Keratinocyte (primary cell): ENCODE measurements at regions not wholly inside any gene's neighbourhood (a gene's known extent, or its start where the extent isn't known, plus 50 kb on each side); places are given as distances from the start of the nearest gene placed in this dataset.

ENCODE experiments used
- DNase-seq: peaks from one replicate; pipeline ENCODE4 v3.0.0-alpha.2; 2011; ENCODE audit warnings: low read depth, missing footprints, low spot score
- FAIRE-seq: peaks from 2 replicates; lab custom pipeline; 2011; peaks lifted over from hg19 to GRCh38; lab: Jason Lieb, UNC
- H2AFZ ChIP-seq: 2 replicates; pipeline ENCODE4 v1.6.0; 2012; ENCODE audit warnings: low read length, control low read depth, inconsistent platforms; ENCODE audit not compliant: control insufficient read depth
- H3K27ac ChIP-seq: 2 replicates; pipeline ENCODE4 v1.5.1; 2011; ENCODE audit warnings: low read length; ENCODE audit not compliant: control insufficient read depth, insufficient read depth
- H3K27me3 ChIP-seq: 3 replicates; pipeline ENCODE4 v1.6.0; 2011; ENCODE audit warnings: low read length; ENCODE audit not compliant: control insufficient read depth, insufficient read depth; ENCODE audit errors: extremely low read depth
- H3K36me3 ChIP-seq, 2 experiments: 2 replicates in 1 of 2; 3 replicates in 1 of 2; pipeline ENCODE4 v1.5.1; 2011; ENCODE audit warnings: low read length in 2 of 2, mild to moderate bottlenecking in 1 of 2; ENCODE audit not compliant: control insufficient read depth in 2 of 2, insufficient read depth in 2 of 2; ENCODE audit errors: extremely low read depth in 1 of 2
- H3K4me1 ChIP-seq: 3 replicates; pipeline ENCODE4 v1.5.1; 2011; ENCODE audit warnings: low read length; ENCODE audit not compliant: control insufficient read depth, insufficient read depth; ENCODE audit errors: extremely low read depth
- H3K4me2 ChIP-seq: 3 replicates; pipeline ENCODE4 v1.6.0; 2011; ENCODE audit warnings: low read depth, low read length; ENCODE audit not compliant: control insufficient read depth, insufficient read depth; ENCODE audit errors: extremely low read depth
- H3K4me3 ChIP-seq, 3 experiments: fragments of 200-600 bp in 1 of 3; sonication (generic) in 1 of 3; 2 replicates in 2 of 3; 3 replicates in 1 of 3; pipeline ENCODE4 v1.5.1; 2011 to 2016; ENCODE audit warnings: low read length in 3 of 3, mild to moderate bottlenecking in 3 of 3, control low read depth in 2 of 3, inconsistent platforms in 1 of 3, low read depth in 1 of 3, mixed read lengths in 1 of 3, mixed run types in 1 of 3, moderate library complexity in 1 of 3; ENCODE audit not compliant: control insufficient read depth in 2 of 3, insufficient read depth in 2 of 3; ENCODE audit errors: extremely low read depth in 1 of 3
- H3K79me2 ChIP-seq: 2 replicates; pipeline ENCODE4 v1.6.0; 2012; ENCODE audit warnings: low read length; ENCODE audit not compliant: control insufficient read depth, insufficient read depth
- H3K9ac ChIP-seq: 3 replicates; pipeline ENCODE4 v1.6.0; 2011; ENCODE audit warnings: low read length; ENCODE audit not compliant: control insufficient read depth, insufficient read depth; ENCODE audit errors: extremely low read depth
- H3K9me1 ChIP-seq: 3 replicates; pipeline ENCODE4 v1.6.0; 2011; ENCODE audit warnings: low read length; ENCODE audit not compliant: control insufficient read depth, insufficient read depth; ENCODE audit errors: extremely low read depth
- H3K9me3 ChIP-seq: 2 replicates; pipeline ENCODE4 v1.5.1; 2012; ENCODE audit warnings: low read depth, low read length; ENCODE audit not compliant: control insufficient read depth
- H4K20me1 ChIP-seq: 3 replicates; pipeline ENCODE4 v1.6.0; 2011; ENCODE audit warnings: low read length; ENCODE audit not compliant: control insufficient read depth, insufficient read depth; ENCODE audit errors: extremely low read depth
- EZH2 ChIP-seq: IDR thresholded peaks from one replicate; pipeline ENCODE4 v1.6.1; 2012; ENCODE audit warnings: inconsistent platforms, mild to moderate bottlenecking, low read length, moderate library complexity
- dilution Hi-C: fragments of 300-500 bp; cut with MboI; formaldehyde crosslinking; loops from one replicate; pipeline ENCODE4 v1.7.0; 2020; ENCODE audit warnings: low sequenced_read_pairs; ENCODE audit not compliant: extremely low pct_ligation_motif_present
- TF ChIP-seq, protein P1 (sequence below), 3 experiments: IDR thresholded peaks in 1 of 3; conservative IDR thresholded peaks in 1 of 3; optimal IDR thresholded peaks in 1 of 3; 2 replicates in 2 of 3; 3 replicates in 1 of 3; pipeline versions ENCODE3 to v1.5.1; 2011; ENCODE audit warnings: low read length in 3 of 3, mild to moderate bottlenecking in 3 of 3, moderate library complexity in 2 of 3, control low read depth in 1 of 3, inconsistent platforms in 1 of 3; ENCODE audit not compliant: insufficient read depth in 2 of 3; ENCODE audit errors: extremely low read depth in 1 of 3

DNA sequence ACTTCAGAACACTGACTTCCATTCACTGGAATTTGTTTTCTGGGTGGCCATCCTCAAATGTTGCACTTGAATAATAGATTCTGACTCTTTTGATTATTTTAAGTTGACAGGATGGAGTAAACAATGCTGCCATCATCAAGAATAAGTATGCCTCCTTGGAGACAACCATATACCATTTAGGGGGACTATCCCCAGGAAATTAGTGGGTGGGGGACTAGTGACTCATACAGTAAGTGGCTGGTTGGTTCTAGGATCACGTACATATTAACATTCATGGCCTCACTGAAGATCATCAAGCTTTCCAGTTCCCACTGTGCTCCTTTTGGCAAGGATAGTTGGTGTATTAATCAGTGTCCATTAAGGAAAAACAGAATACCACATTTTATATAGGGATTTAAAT lies 615.2 kb downstream of the CCSER2 start:
- DNase-seq (no peak), FAIRE-seq (no peak)
- H3K36me3 ChIP-seq: no peaks in the 10 kb centered on the region
- no peak overlapping the region for H3K4me2 ChIP-seq
- TF ChIP-seq, protein P1, sequence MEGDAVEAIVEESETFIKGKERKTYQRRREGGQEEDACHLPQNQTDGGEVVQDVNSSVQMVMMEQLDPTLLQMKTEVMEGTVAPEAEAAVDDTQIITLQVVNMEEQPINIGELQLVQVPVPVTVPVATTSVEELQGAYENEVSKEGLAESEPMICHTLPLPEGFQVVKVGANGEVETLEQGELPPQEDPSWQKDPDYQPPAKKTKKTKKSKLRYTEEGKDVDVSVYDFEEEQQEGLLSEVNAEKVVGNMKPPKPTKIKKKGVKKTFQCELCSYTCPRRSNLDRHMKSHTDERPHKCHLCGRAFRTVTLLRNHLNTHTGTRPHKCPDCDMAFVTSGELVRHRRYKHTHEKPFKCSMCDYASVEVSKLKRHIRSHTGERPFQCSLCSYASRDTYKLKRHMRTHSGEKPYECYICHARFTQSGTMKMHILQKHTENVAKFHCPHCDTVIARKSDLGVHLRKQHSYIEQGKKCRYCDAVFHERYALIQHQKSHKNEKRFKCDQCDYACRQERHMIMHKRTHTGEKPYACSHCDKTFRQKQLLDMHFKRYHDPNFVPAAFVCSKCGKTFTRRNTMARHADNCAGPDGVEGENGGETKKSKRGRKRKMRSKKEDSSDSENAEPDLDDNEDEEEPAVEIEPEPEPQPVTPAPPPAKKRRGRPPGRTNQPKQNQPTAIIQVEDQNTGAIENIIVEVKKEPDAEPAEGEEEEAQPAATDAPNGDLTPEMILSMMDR (optimal IDR thresholded peaks at IDR 0.05 in 1 of 3, IDR thresholded peaks at IDR 0.05 in 1 of 3, conservative IDR thresholded peaks at IDR 0.05 in 1 of 3; ENCODE audit: extremely low read depth in 1 of 3, insufficient read depth in 2 of 3, low read length in 3 of 3): no peak
- no peak for TF ChIP-seq EZH2
- H3K4me3 ChIP-seq: no peak overlapping the region
- H2AFZ ChIP-seq: no peak overlapping the region
- H3K4me1 ChIP-seq: no peaks in the 10 kb centered on the region
- H3K9me3 ChIP-seq: no peaks in the 10 kb centered on the region
- dilution Hi-C loops: no loop called here
- H3K27ac ChIP-seq: no peak overlapping the region
- no peaks in the 10 kb centered on the region for H4K20me1 ChIP-seq
- no peaks in the 10 kb centered on the region for H3K79me2 ChIP-seq
- no peaks in the 10 kb centered on the region for H3K27me3 ChIP-seq
- no peaks in the 10 kb centered on the region for H3K9me1 ChIP-seq
- no peak overlapping the region for H3K9ac ChIP-seq

DNA sequence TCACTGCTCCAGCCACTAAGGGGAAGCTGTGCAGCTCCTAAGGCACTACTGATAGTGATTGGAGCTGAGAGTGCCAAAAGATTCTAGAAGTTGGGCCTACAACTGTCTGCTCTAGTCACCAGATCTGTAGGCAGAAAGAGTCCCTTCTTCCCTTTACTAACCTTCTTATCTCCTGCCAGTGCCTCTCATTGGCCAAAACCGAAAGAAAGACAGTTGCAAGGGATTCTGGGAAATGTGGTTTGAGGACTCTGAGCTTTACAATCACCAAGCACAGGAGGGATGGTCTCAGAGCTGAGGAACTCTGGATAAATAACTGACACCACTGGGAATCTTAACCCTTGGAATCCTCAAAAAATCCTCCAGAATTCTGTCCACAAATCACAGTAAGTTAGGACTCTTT lies 615.8 kb downstream of the CCSER2 start:
- Histone ChIP-seq H3K9me1 (no peaks in the 10 kb centered on the region), H3K4me2 (no peak overlapping the region), H4K20me1 (no peaks in the 10 kb centered on the region), H3K9ac (no peak overlapping the region), H3K27me3 (no peaks in the 10 kb centered on the region), H3K4me3 (no peak overlapping the region), H3K9me3 (no peaks in the 10 kb centered on the region), H3K36me3 (no peaks in the 10 kb centered on the region), H3K27ac (no peak overlapping the region), H3K4me1 (no peaks in the 10 kb centered on the region), H3K79me2 (no peaks in the 10 kb centered on the region), H2AFZ (no peak overlapping the region)
- FAIRE-seq (no peak), DNase-seq (no peak)
- dilution Hi-C loops: no loop called here
- TF ChIP-seq, protein P1 (optimal IDR thresholded peaks at IDR 0.05 in 1 of 3, IDR thresholded peaks at IDR 0.05 in 1 of 3, conservative IDR thresholded peaks at IDR 0.05 in 1 of 3; ENCODE audit: extremely low read depth in 1 of 3, insufficient read depth in 2 of 3, low read length in 3 of 3): no peak
- TF ChIP-seq EZH2: no peak
